HepG2 (cell line): ENCODE measurements at regions not wholly inside any gene's neighbourhood (a gene's known extent, or its start where the extent isn't known, plus 50 kb on each side); places are given as distances from the start of the nearest gene placed in this dataset.

Experiments
- AGO1 ChIP-seq: fragments of 200-400 bp; formaldehyde crosslinking; IDR thresholded peaks from 2 replicates; pipeline ENCODE4 v1.6.1; 2017; ENCODE audit warnings: mild to moderate bottlenecking, low read depth, low read length, moderate library complexity; ENCODE audit not compliant: poor library complexity, severe bottlenecking
- CBX1 ChIP-seq: IDR thresholded peaks from one replicate; pipeline ENCODE4 v1.6.1; 2016; ENCODE audit warnings: antibody characterized with exemption, low read depth
- CREBL2 ChIP-seq: sonication (generic); formaldehyde crosslinking; IDR thresholded peaks from 2 replicates; pipeline ENCODE4 v1.8.1; 2023; ENCODE audit warnings: missing genetic modification reagents, mild to moderate bottlenecking, borderline replicate concordance
- DNMT1 ChIP-seq: sonication (generic); formaldehyde crosslinking; IDR thresholded peaks from 2 replicates; pipeline ENCODE4 v1.5.1; 2020; ENCODE audit warnings: mild to moderate bottlenecking, missing genetic modification reagents
- ESRRA ChIP-seq: sonication (generic); formaldehyde crosslinking; IDR thresholded peaks from 2 replicates; pipeline ENCODE4 v1.5.1; 2020; ENCODE audit warnings: mild to moderate bottlenecking, low read depth, missing genetic modification reagents
- ETV5 ChIP-seq: IDR thresholded peaks from 2 replicates; pipeline ENCODE4 v1.6.1; 2018; ENCODE audit warnings: missing biosample characterization, missing genetic modification reagents, inconsistent platforms, borderline replicate concordance
- MED13 ChIP-seq: sonication (generic); formaldehyde crosslinking; IDR thresholded peaks from 2 replicates; pipeline ENCODE4 v1.5.0; 2020; ENCODE audit warnings: missing genetic modification reagents
- NFE2L2 ChIP-seq: fragments of 150-350 bp; IDR thresholded peaks from 2 replicates; pipeline ENCODE4 v1.6.1; 2014; ENCODE audit warnings: low read length
- PHB2 ChIP-seq: fragments of 450-650 bp; IDR thresholded peaks from 2 replicates; pipeline ENCODE4 v1.6.1; 2018; ENCODE audit not compliant: partially characterized antibody
- POLR2AphosphoS5 ChIP-seq: IDR thresholded peaks from 2 replicates; pipeline ENCODE4 v1.6.1; 2012; ENCODE audit warnings: low read depth, low read length
- REL ChIP-seq: sonication (generic); formaldehyde crosslinking; conservative IDR thresholded peaks from 2 replicates; pipeline ENCODE4 v1.8.0; 2022; ENCODE audit warnings: mild to moderate bottlenecking, missing genetic modification reagents, moderate library complexity
- RFX1 ChIP-seq: fragments of 450-650 bp; IDR thresholded peaks from 2 replicates; pipeline ENCODE4 v1.6.1; 2017
- SMYD3 ChIP-seq: sonication (generic); formaldehyde crosslinking; IDR thresholded peaks from 2 replicates; pipeline ENCODE4 v1.8.1; 2023; ENCODE audit warnings: mild to moderate bottlenecking, missing genetic modification reagents
- TERF1 ChIP-seq: sonication (generic); formaldehyde crosslinking; IDR thresholded peaks from 2 replicates; pipeline ENCODE4 v1.8.0; 2022; ENCODE audit warnings: mild to moderate bottlenecking, missing genetic modification reagents, moderate library complexity
- THRA ChIP-seq: sonication (generic); formaldehyde crosslinking; IDR thresholded peaks from 2 replicates; pipeline ENCODE4 v1.4.0; 2020; ENCODE audit warnings: missing genetic modification reagents, borderline replicate concordance
- THYN1 ChIP-seq: sonication (generic); formaldehyde crosslinking; IDR thresholded peaks from 2 replicates; pipeline ENCODE4 v1.8.1; 2023; ENCODE audit warnings: low read depth, mild to moderate bottlenecking, moderate library complexity, missing genetic modification reagents, borderline replicate concordance
- TMF1 ChIP-seq: sonication (generic); formaldehyde crosslinking; IDR thresholded peaks from 2 replicates; pipeline ENCODE4 v1.8.1; 2022; ENCODE audit warnings: low read depth, missing genetic modification reagents
- YEATS4 ChIP-seq: sonication (generic); formaldehyde crosslinking; IDR thresholded peaks from 2 replicates; pipeline ENCODE4 v1.4.0; 2020; ENCODE audit warnings: missing genetic modification reagents, borderline replicate concordance
- ZFP62 ChIP-seq: sonication (generic); formaldehyde crosslinking; IDR thresholded peaks from 2 replicates; pipeline ENCODE4 v1.4.0; 2020; ENCODE audit warnings: missing genetic modification reagents
- ZFP91 ChIP-seq: sonication (generic); formaldehyde crosslinking; IDR thresholded peaks from 2 replicates; pipeline ENCODE4 v1.9.0; 2022; ENCODE audit warnings: missing genetic modification reagents, mild to moderate bottlenecking, borderline replicate concordance
- ZIK1 ChIP-seq: sonication (generic); formaldehyde crosslinking; IDR thresholded peaks from 2 replicates; pipeline ENCODE4 v1.5.0; 2020; ENCODE audit warnings: mild to moderate bottlenecking, low read depth, missing genetic modification reagents, borderline replicate concordance
- ZNF335 ChIP-seq: sonication (generic); formaldehyde crosslinking; IDR thresholded peaks from 2 replicates; pipeline ENCODE4 v1.4.0; 2020; ENCODE audit warnings: missing genetic modification reagents
- ZNF558 ChIP-seq: sonication (generic); formaldehyde crosslinking; IDR thresholded peaks from 2 replicates; pipeline ENCODE4 v1.9.0; 2022; ENCODE audit warnings: mild to moderate bottlenecking, missing genetic modification reagents, borderline replicate concordance
- ZNF883 ChIP-seq: sonication (generic); formaldehyde crosslinking; IDR thresholded peaks from 2 replicates; pipeline ENCODE4 v1.5.1; 2020; ENCODE audit warnings: mild to moderate bottlenecking, missing genetic modification reagents; ENCODE audit errors: not compliant biosample characterization
- TF ChIP-seq, protein P1 (sequence below): sonication (generic); formaldehyde crosslinking; IDR thresholded peaks from 2 replicates; pipeline ENCODE4 v1.8.0; 2022; ENCODE audit warnings: mild to moderate bottlenecking, missing genetic modification reagents, moderate library complexity

GRCh38 chr17:72421128-72422092, 300.6 kb downstream of the SOX9 start (continued):
- TF ChIP-seq DNMT1 (CRISPR knock-in tag) (no peak), CBX1 (no peak), THYN1 (CRISPR knock-in tag) (0 out of 2 replicates have a peak, but pooled peaks have one; percentile 71), ESRRA (CRISPR knock-in tag) (0 out of 2 replicates have a peak, but pooled peaks have one; percentile 78), PHB2 (no peak), ZFP62 (CRISPR knock-in tag) (no peak), ZNF558 (CRISPR knock-in tag) (no peak), CREBL2 (no peak), ETV5 (peak; percentile 97), REL (no peak), ZFP91 (CRISPR knock-in tag) (peak; percentile 86), YEATS4 (CRISPR knock-in tag) (no peak), SMYD3 (CRISPR knock-in tag) (peak; percentile 56), NFE2L2 (no peak), RFX1 (peak; percentile 81), MED13 (CRISPR knock-in tag) (peak; percentile 65), ZNF335 (CRISPR knock-in tag) (no peak; the same call in 1 of the 2 replicates), AGO1 (no peak), TERF1 (CRISPR knock-in tag) (no peak), ZNF883 (CRISPR knock-in tag) (no peak), THRA (CRISPR knock-in tag) (0 out of 2 replicates have a peak, but pooled peaks have one; percentile 78), TMF1 (CRISPR knock-in tag) (no peak), POLR2AphosphoS5 (peak; percentile 69), ZIK1 (CRISPR knock-in tag) (0 out of 2 replicates have a peak, but pooled peaks have one; percentile 47)
- TF ChIP-seq, protein P1, sequence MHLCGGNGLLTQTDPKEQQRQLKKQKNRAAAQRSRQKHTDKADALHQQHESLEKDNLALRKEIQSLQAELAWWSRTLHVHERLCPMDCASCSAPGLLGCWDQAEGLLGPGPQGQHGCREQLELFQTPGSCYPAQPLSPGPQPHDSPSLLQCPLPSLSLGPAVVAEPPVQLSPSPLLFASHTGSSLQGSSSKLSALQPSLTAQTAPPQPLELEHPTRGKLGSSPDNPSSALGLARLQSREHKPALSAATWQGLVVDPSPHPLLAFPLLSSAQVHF (CRISPR knock-in tag): no peak
